Esophagus muscularis mucosa (tissue), 4 donors: ENCODE measurements at regions not wholly inside any gene's neighbourhood (a gene's known extent, or its start where the extent isn't known, plus 50 kb on each side); places are given as distances from the start of the nearest gene placed in this dataset.

Experiments used
- DNase-seq: peaks from one replicate; pipeline ENCODE4 v3.0.0-alpha.2; 2017; ENCODE audit errors: extremely low spot score
- H3K27ac ChIP-seq, 4 donors: fragments of 200-600 bp; sonication (generic); replicated peaks in 1 of 4; 1 replicate in 3 of 4; 2 replicates in 1 of 4; pipeline ENCODE4 v1.5.1; 2016 to 2019; ENCODE audit warnings: mild to moderate bottlenecking in 1 of 4
- H3K27me3 ChIP-seq, 4 donors: fragments of 200-600 bp; sonication (generic); one replicate each; pipeline versions ENCODE4 v1.5.1 to v1.6.0; 2016 to 2019
- H3K36me3 ChIP-seq, 4 donors: fragments of 200-600 bp; sonication (generic); one replicate each; pipeline ENCODE4 v1.5.1; 2016 to 2019
- H3K4me1 ChIP-seq, 4 donors: fragments of 200-600 bp; sonication (generic); one replicate each; pipeline ENCODE4 v1.5.1; 2016 to 2019
- H3K4me3 ChIP-seq, 4 donors: fragments of 200-600 bp; sonication (generic); 1 replicate in 2 of 4; 2 replicates in 2 of 4; pipeline ENCODE4 v1.5.1; 2016 to 2019; ENCODE audit warnings: mild to moderate bottlenecking in 4 of 4, moderate library complexity in 1 of 4
- H3K9me3 ChIP-seq, 4 donors: fragments of 200-600 bp; sonication (generic); 1 replicate in 3 of 4; 2 replicates in 1 of 4; pipeline ENCODE4 v1.5.1; 2016 to 2019
- CTCF ChIP-seq, 3 experiments: fragments of 200-600 bp in 2 of 3; fragments of 450-650 bp in 1 of 3; sonication (generic) in 2 of 3; IDR thresholded peaks; one replicate each; pipeline ENCODE4 v1.5.1; 2017 to 2019; ENCODE audit warnings: antibody characterized with exemption in 3 of 3, mild to moderate bottlenecking in 2 of 3, moderate library complexity in 1 of 3
- EP300 ChIP-seq: sonication (generic); formaldehyde crosslinking; IDR thresholded peaks from one replicate; pipeline ENCODE4 v1.6.1; 2017; ENCODE audit warnings: antibody characterized with exemption
- POLR2A ChIP-seq: fragments of 450-650 bp; IDR thresholded peaks from one replicate; pipeline ENCODE4 v1.6.1; 2017; ENCODE audit warnings: antibody characterized with exemption, moderate library complexity, mild to moderate bottlenecking, low read depth
- POLR2AphosphoS5 ChIP-seq, 2 donors: sonication (generic); formaldehyde crosslinking; IDR thresholded peaks; one replicate each; pipeline ENCODE4 v1.6.1; 2017; ENCODE audit warnings: antibody characterized with exemption in 2 of 2
- WGBS: methylation state at CpG from one replicate; pipeline ENCODE4 v1.1.5; 2018; 5-methylcytosine and 5-hydroxymethylcytosine counted together
- intact Hi-C: fragments of 100-400 bp; cut with DNase I; formaldehyde crosslinking; loops from one replicate; pipeline ENCODE4 v1.15.1; 2023

GRCh38 chr4:55020131-55020530, 105.3 kb downstream of the KDR start:
- peaks cover 0 to 31% (median 9%) of the 10 kb centered on the region in 4 donors for H3K4me1 ChIP-seq
- H3K9me3 ChIP-seq = no peaks in the 10 kb centered on the region
- WGBS = 68% methylated on average over 2 of the region's 2 CpGs
- H3K27ac ChIP-seq = no peak overlapping the region
- DNase-seq = no peak
- H3K27me3 ChIP-seq = no peaks in the 10 kb centered on the region
- intact Hi-C loops = no loop called here
- no peak for TF ChIP-seq POLR2AphosphoS5 (IDR thresholded peaks at IDR 0.05)
- TF ChIP-seq POLR2A = no peak
- TF ChIP-seq CTCF (IDR thresholded peaks at IDR 0.05) = no peak
- no peak for TF ChIP-seq EP300
- no peak overlapping the region for H3K4me3 ChIP-seq
- H3K36me3 ChIP-seq = no peaks in the 10 kb centered on the region

- no peaks in the 10 kb centered on the region for H3K36me3 ChIP-seq
- TF ChIP-seq CTCF (IDR thresholded peaks at IDR 0.05) (no peak), POLR2AphosphoS5 (IDR thresholded peaks at IDR 0.05) (no peak), POLR2A (no peak), EP300 (no peak)
- no peak overlapping the region for H3K4me3 ChIP-seq
- intact Hi-C loops = no loop called here
- no peak overlapping the region for H3K27ac ChIP-seq
- no peaks in the 10 kb centered on the region for H3K9me3 ChIP-seq
- peaks cover 0 to 22% (median 5%) of the 10 kb centered on the region in 4 donors for H3K4me1 ChIP-seq
- H3K27me3 ChIP-seq = no peaks in the 10 kb centered on the region
- DNase-seq = no peak
- WGBS = 72% methylated on average over 2 of the region's 2 CpGs
Observed at GRCh38 chr4:55018978-55019377, 106.4 kb downstream of the KDR start.

GRCh38 chr4:55018521-55018920, 106.9 kb downstream of the KDR start:
- H3K27me3 ChIP-seq = no peaks in the 10 kb centered on the region
- TF ChIP-seq POLR2A (no peak), EP300 (no peak), CTCF (IDR thresholded peaks at IDR 0.05) (no peak), POLR2AphosphoS5 (IDR thresholded peaks at IDR 0.05) (no peak)
- intact Hi-C loops = no loop called here
- DNase-seq = no peak
- H3K4me1 ChIP-seq = peaks cover 0 to 22% (median 5%) of the 10 kb centered on the region in 4 donors
- H3K4me3 ChIP-seq = no peak overlapping the region
- H3K9me3 ChIP-seq = no peaks in the 10 kb centered on the region
- no peaks in the 10 kb centered on the region for H3K36me3 ChIP-seq
- no peak overlapping the region for H3K27ac ChIP-seq
- 81% methylated on average over 2 of the region's 2 CpGs for WGBS

- TF ChIP-seq EP300 (no peak), POLR2AphosphoS5 (IDR thresholded peaks at IDR 0.05) (no peak), POLR2A (no peak), CTCF (IDR thresholded peaks at IDR 0.05) (no peak)
- Histone ChIP-seq H3K36me3 (no peaks in the 10 kb centered on the region), H3K27ac (no peak overlapping the region), H3K4me1 (peaks cover 0 to 30% (median 12%) of the 10 kb centered on the region in 4 donors), H3K4me3 (no peak overlapping the region), H3K9me3 (no peaks in the 10 kb centered on the region), H3K27me3 (no peaks in the 10 kb centered on the region)
- intact Hi-C loops = no loop called here
- no peak for DNase-seq
- 83% methylated on average over 4 of the region's 4 CpGs for WGBS
Observed at GRCh38 chr4:55017406-55017805, 108.0 kb downstream of the KDR start.

- H3K27me3 ChIP-seq = no peaks in the 10 kb centered on the region
- H3K4me1 ChIP-seq = peaks cover 0 to 42% (median 21%) of the 10 kb centered on the region in 4 donors
- WGBS = 88% methylated on average over 2 of the region's 2 CpGs
- intact Hi-C loops = no loop called here
- H3K9me3 ChIP-seq = no peaks in the 10 kb centered on the region
- DNase-seq = no peak
- H3K27ac ChIP-seq = no peak overlapping the region
- no peaks in the 10 kb centered on the region for H3K36me3 ChIP-seq
- H3K4me3 ChIP-seq = no peak overlapping the region
- TF ChIP-seq POLR2A = no peak
- TF ChIP-seq CTCF (IDR thresholded peaks at IDR 0.05) = no peak
Observed at GRCh38 chr4:55016131-55016530, 109.3 kb downstream of the KDR start.
